Neural crest cell (in vitro differentiated cells): ENCODE measurements at regions not wholly inside any gene's neighbourhood (a gene's known extent, or its start where the extent isn't known, plus 50 kb on each side); places are given as distances from the start of the nearest gene placed in this dataset.

ENCODE experiments used
- DNase-seq: peaks from one replicate; pipeline ENCODE4 v3.0.0; 2021; ENCODE audit warnings: low read depth, mixed read lengths, low spot score
- H3K27ac Mint-ChIP-seq: one replicate; pipeline ENCODE4 v1.8.0; 2021; ENCODE audit warnings: mild to moderate bottlenecking, mixed read lengths; ENCODE audit not compliant: unreplicated experiment
- H3K27me3 Mint-ChIP-seq: 2 replicates; pipeline ENCODE4 v1.8.0; 2021; ENCODE audit warnings: low read depth, mild to moderate bottlenecking, mixed read lengths
- H3K36me3 Mint-ChIP-seq: 2 replicates; pipeline ENCODE4 v1.8.0; 2021; ENCODE audit warnings: low read depth, mild to moderate bottlenecking, mixed read lengths
- H3K4me1 Mint-ChIP-seq: 2 replicates; pipeline ENCODE4 v1.8.0; 2021; ENCODE audit warnings: mixed read lengths
- H3K4me3 Mint-ChIP-seq: one replicate; pipeline ENCODE4 v1.8.0; 2021; ENCODE audit warnings: mild to moderate bottlenecking, mixed read lengths
- H3K9me3 Mint-ChIP-seq: 2 replicates; pipeline ENCODE4 v1.8.0; 2021; ENCODE audit warnings: mixed read lengths
- CTCF ChIP-seq: fragments of 200-600 bp; sonication (generic); conservative IDR thresholded peaks from 2 replicates; pipeline ENCODE4 v1.5.0; 2021; ENCODE audit warnings: antibody characterized with exemption, mild to moderate bottlenecking

- peaks cover 18% of the 10 kb centered on the region for H3K4me1 Mint-ChIP-seq
- no peak overlapping the region for H3K27ac Mint-ChIP-seq
- no peak overlapping the region for H3K4me3 Mint-ChIP-seq
- H3K9me3 Mint-ChIP-seq: no peaks in the 10 kb centered on the region
- no peak for TF ChIP-seq CTCF
- H3K27me3 Mint-ChIP-seq: no peaks in the 10 kb centered on the region
- H3K36me3 Mint-ChIP-seq: no peaks in the 10 kb centered on the region
- DNase-seq: no peak
Measured at GRCh38 chr1:109826446-109826845, 62.7 kb upstream of the EPS8L3 start.

GRCh38 chr1:109824349-109825115, 60.8 kb upstream of the EPS8L3 start:
- Mint-ChIP-seq H3K4me3 (no peak overlapping the region), H3K27me3 (no peaks in the 10 kb centered on the region), H3K36me3 (no peaks in the 10 kb centered on the region), H3K9me3 (no peaks in the 10 kb centered on the region), H3K27ac (peak overlapping the region; percentile 88), H3K4me1 (peaks cover 18% of the 10 kb centered on the region)
- DNase-seq: no peak
- no peak for TF ChIP-seq CTCF

GRCh38 chr1:109823543-109824348, 60.0 kb upstream of the EPS8L3 start:
- Mint-ChIP-seq H3K27ac (peak overlapping the region; percentile 88), H3K9me3 (no peaks in the 10 kb centered on the region), H3K36me3 (no peaks in the 10 kb centered on the region), H3K4me3 (no peak overlapping the region), H3K4me1 (peaks cover 23% of the 10 kb centered on the region), H3K27me3 (no peaks in the 10 kb centered on the region)
- TF ChIP-seq CTCF: no peak
- DNase-seq: no peak

- H3K36me3 Mint-ChIP-seq: no peaks in the 10 kb centered on the region
- H3K27me3 Mint-ChIP-seq: no peaks in the 10 kb centered on the region
- H3K4me3 Mint-ChIP-seq: no peak overlapping the region
- H3K9me3 Mint-ChIP-seq: no peaks in the 10 kb centered on the region
- no peak for DNase-seq
- no peak overlapping the region for H3K27ac Mint-ChIP-seq
- TF ChIP-seq CTCF: no peak
- H3K4me1 Mint-ChIP-seq: peaks cover 26% of the 10 kb centered on the region
Measured at GRCh38 chr1:109822749-109823542, 59.2 kb upstream of the EPS8L3 start.

DNA sequence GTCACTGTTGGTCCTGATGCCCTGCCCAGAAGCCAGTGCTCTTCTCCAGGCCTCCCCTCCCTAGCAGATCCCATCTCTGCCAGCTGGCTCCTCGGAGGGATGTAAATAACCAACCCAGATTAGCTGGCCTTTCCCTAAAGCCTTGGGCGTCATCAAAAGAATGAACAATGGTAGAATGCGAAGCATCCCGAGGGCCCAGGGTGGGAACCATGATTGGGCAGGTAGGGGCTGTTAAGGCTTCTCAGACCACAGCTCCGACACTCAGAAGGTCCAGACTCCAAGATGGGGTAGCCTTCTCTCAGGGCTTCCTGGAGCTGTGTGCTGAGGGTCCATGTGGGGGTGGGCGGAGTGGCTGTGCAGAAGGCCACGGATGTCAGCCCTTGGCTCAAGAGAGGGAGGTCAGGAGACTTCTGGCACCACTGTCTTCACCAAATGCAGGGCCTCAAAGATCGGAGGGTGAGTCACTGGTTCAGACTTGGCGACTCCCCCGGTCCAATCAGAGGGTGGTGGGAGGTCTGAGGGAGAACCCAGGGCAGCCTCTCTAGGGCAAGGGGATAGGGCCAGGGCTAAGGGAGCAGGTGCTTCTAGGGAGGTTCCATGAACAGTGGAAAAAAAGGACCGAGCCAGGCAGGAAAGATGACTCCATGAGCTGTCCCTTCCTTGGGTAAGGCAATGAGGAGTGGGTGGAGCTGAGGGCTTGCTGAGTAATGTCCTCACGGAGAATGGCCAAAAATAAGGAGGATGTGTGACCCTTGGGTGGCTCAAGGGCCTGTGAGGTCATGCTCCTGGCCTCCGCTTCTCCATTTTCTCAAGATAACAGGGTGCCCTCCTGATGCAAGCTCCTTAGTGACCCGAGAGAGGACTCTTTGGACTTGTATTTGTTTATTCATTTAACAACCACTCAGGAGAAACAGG, 58.4 kb upstream of the EPS8L3 start:
- no peak for DNase-seq
- H3K36me3 Mint-ChIP-seq: no peaks in the 10 kb centered on the region
- H3K4me1 Mint-ChIP-seq: peaks cover 26% of the 10 kb centered on the region
- TF ChIP-seq CTCF: no peak
- H3K4me3 Mint-ChIP-seq: no peak overlapping the region
- no peaks in the 10 kb centered on the region for H3K9me3 Mint-ChIP-seq
- no peak overlapping the region for H3K27ac Mint-ChIP-seq
- no peaks in the 10 kb centered on the region for H3K27me3 Mint-ChIP-seq
